ENCODE measurements at regions not wholly inside any gene's neighbourhood (a gene's known extent, or its start where the extent isn't known, plus 50 kb on each side); places are given as distances from the start of the nearest gene placed in this dataset.

- no peak for TF ChIP-seq CTCF (conservative IDR thresholded peaks at IDR 0.05)
- TF ChIP-seq ZFX (IDR thresholded peaks at IDR 0.05): no peak
Measured at GRCh38 chr16:85522308-85522841, 90.7 kb upstream of the GSE1 start.

Measured in C4-2B (cell line).